Upper lobe of left lung (tissue), 4 donors: ENCODE measurements at regions not wholly inside any gene's neighbourhood (a gene's known extent, or its start where the extent isn't known, plus 50 kb on each side); places are given as distances from the start of the nearest gene placed in this dataset.

Experiments
- EP300 ChIP-seq, 4 donors: sonication (generic); formaldehyde crosslinking; IDR thresholded peaks; one replicate each; pipeline ENCODE4 v1.5.1; 2017; ENCODE audit warnings: antibody characterized with exemption in 4 of 4, control low read depth in 2 of 4
- POLR2A ChIP-seq, 4 donors: fragments of 450-650 bp; IDR thresholded peaks; one replicate each; pipeline ENCODE4 v1.5.1; 2016 to 2017; ENCODE audit warnings: antibody characterized with exemption in 4 of 4, mild to moderate bottlenecking in 2 of 4
- POLR2AphosphoS5 ChIP-seq, 2 donors: sonication (generic); formaldehyde crosslinking; IDR thresholded peaks; one replicate each; pipeline ENCODE4 v1.5.1; 2017; ENCODE audit warnings: antibody characterized with exemption in 2 of 2
- TF ChIP-seq, protein P1 (sequence below), 6 experiments: fragments of 450-650 bp in 4 of 6; fragments of 200-600 bp in 2 of 6; sonication (generic) in 2 of 6; IDR thresholded peaks; one replicate each; pipeline ENCODE4 v1.5.1; 2016 to 2019; ENCODE audit warnings: antibody characterized with exemption in 6 of 6

- TF ChIP-seq, protein P1, sequence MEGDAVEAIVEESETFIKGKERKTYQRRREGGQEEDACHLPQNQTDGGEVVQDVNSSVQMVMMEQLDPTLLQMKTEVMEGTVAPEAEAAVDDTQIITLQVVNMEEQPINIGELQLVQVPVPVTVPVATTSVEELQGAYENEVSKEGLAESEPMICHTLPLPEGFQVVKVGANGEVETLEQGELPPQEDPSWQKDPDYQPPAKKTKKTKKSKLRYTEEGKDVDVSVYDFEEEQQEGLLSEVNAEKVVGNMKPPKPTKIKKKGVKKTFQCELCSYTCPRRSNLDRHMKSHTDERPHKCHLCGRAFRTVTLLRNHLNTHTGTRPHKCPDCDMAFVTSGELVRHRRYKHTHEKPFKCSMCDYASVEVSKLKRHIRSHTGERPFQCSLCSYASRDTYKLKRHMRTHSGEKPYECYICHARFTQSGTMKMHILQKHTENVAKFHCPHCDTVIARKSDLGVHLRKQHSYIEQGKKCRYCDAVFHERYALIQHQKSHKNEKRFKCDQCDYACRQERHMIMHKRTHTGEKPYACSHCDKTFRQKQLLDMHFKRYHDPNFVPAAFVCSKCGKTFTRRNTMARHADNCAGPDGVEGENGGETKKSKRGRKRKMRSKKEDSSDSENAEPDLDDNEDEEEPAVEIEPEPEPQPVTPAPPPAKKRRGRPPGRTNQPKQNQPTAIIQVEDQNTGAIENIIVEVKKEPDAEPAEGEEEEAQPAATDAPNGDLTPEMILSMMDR (IDR thresholded peaks at IDR 0.05): no peak
- TF ChIP-seq EP300 (IDR thresholded peaks at IDR 0.05) (no peak), POLR2A (IDR thresholded peaks at IDR 0.05) (no peak), POLR2AphosphoS5 (IDR thresholded peaks at IDR 0.05) (no peak)
Observed at GRCh38 chr4:148680884-148681283, 238.7 kb upstream of the NR3C2 start.
